NB4 (cell line): ENCODE measurements at regions not wholly inside any gene's neighbourhood (a gene's known extent, or its start where the extent isn't known, plus 50 kb on each side); places are given as distances from the start of the nearest gene placed in this dataset.

Experiments used
- MYC ChIP-seq: IDR thresholded peaks from 2 replicates; pipeline ENCODE4 v1.6.1; 2011; ENCODE audit warnings: low read depth, low read length
- POLR2A ChIP-seq: IDR thresholded peaks from 2 replicates; pipeline ENCODE4 v1.6.1; 2011; ENCODE audit warnings: mild to moderate bottlenecking; ENCODE audit not compliant: insufficient read length; ENCODE audit errors: extremely low read depth
- TF ChIP-seq, protein P1 (sequence below): IDR thresholded peaks from one replicate; pipeline ENCODE4 v1.5.1; 2012; ENCODE audit warnings: low read depth, low read length
- TF ChIP-seq, protein P2 (sequence below): IDR thresholded peaks from 2 replicates; pipeline ENCODE4 v1.6.1; 2011; ENCODE audit warnings: low read depth, low read length

DNA sequence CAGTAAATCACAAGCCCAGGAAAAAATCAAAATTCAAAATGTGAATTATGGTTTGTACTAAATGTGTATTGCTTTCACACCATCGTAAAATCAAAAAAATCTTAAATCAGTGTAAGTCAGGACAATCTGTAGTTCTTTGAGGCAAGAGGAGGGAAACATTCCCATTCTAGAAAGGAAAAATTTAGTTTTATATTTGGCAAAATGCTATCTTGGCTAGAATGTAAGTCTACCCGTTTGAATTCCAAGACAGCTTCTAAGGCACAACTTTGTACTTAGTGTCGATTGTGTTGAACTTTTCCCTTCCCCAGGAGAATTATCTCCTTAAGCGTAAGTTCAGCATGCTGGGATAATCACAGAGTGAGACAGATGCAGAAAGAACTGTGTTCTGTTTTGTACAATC is 638.2 kb upstream of the LRRTM1 start:
- TF ChIP-seq, protein P1, sequence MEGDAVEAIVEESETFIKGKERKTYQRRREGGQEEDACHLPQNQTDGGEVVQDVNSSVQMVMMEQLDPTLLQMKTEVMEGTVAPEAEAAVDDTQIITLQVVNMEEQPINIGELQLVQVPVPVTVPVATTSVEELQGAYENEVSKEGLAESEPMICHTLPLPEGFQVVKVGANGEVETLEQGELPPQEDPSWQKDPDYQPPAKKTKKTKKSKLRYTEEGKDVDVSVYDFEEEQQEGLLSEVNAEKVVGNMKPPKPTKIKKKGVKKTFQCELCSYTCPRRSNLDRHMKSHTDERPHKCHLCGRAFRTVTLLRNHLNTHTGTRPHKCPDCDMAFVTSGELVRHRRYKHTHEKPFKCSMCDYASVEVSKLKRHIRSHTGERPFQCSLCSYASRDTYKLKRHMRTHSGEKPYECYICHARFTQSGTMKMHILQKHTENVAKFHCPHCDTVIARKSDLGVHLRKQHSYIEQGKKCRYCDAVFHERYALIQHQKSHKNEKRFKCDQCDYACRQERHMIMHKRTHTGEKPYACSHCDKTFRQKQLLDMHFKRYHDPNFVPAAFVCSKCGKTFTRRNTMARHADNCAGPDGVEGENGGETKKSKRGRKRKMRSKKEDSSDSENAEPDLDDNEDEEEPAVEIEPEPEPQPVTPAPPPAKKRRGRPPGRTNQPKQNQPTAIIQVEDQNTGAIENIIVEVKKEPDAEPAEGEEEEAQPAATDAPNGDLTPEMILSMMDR, result no peak
- no peak for TF ChIP-seq POLR2A
- TF ChIP-seq, protein P2, sequence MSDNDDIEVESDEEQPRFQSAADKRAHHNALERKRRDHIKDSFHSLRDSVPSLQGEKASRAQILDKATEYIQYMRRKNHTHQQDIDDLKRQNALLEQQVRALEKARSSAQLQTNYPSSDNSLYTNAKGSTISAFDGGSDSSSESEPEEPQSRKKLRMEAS, result no peak
- TF ChIP-seq MYC, result no peak
